HCT116 (cell line): ENCODE measurements at regions not wholly inside any gene's neighbourhood (a gene's known extent, or its start where the extent isn't known, plus 50 kb on each side); places are given as distances from the start of the nearest gene placed in this dataset.

Source experiments
- ATAC-seq: fragments of 200-7000 bp; cut with Tn5 transposase; 2 replicates; pipeline ENCODE4 v1.9.1; 2020; ENCODE audit warnings: mild to moderate bottlenecking, moderate library complexity
- BruUV-seq: library from RNA; stranded (reverse); fragments of 400-500 nt; replicated peaks from 2 replicates; lab custom pipeline; 2021; lab: Mats Ljungman, UMichigan
- CTCF ChIA-PET: fragments of 300-600 bp; sonication (Branson Sonifier 250); formaldehyde crosslinking; loops from one replicate; lab custom pipeline; 2021; ENCODE audit warnings: antibody characterized with exemption; lab: Charles Lee
- POLR2A ChIA-PET: fragments of 300-600, 350-600 bp; sonication (Branson Sonifier 250); formaldehyde crosslinking; loops from one replicate; lab custom pipeline; 2021; ENCODE audit warnings: antibody characterized with exemption; lab: Charles Lee
- RAD21 ChIA-PET, 2 experiments: fragments of 300-600 bp; sonication (Branson Sonifier 250); formaldehyde crosslinking; loops; one replicate each; lab custom pipeline; 2023; ENCODE audit warnings: low total read pairs in 2 of 2; ENCODE audit not compliant: uncharacterized antibody in 2 of 2, unreplicated experiment in 2 of 2, low non-redundant PET in 1 of 2; lab: Charles Lee
- DNase-seq: peaks from one replicate; pipeline ENCODE4 v3.0.0-alpha.2; 2010; ENCODE audit warnings: low read depth, low spot score
- H2AFZ ChIP-seq: fragments of 200-600 bp; shearing (Covaris generic), sonication (generic); 2 replicates; pipeline ENCODE4 v1.6.1; 2017; ENCODE audit warnings: low read depth, mixed run types, mixed read lengths, antibody characterized with exemption, low read length; ENCODE audit not compliant: poor library complexity, severe bottlenecking
- H3K27ac ChIP-seq: 2 replicates; pipeline ENCODE4 v1.5.1; 2012; ENCODE audit warnings: low read depth, low read length
- H3K27me3 ChIP-seq: fragments of 200-600 bp; sonication (generic); 2 replicates; pipeline ENCODE4 v1.6.1; 2016; ENCODE audit warnings: mixed run types, low read length, mixed read lengths; ENCODE audit not compliant: insufficient read depth
- H3K36me3 ChIP-seq, 2 experiments: fragments of 200-500 bp in 1 of 2; fragments of 200-600 bp in 1 of 2; sonication (Bioruptor generic) in 1 of 2; sonication (generic) in 1 of 2; 2 replicates each; pipeline versions ENCODE4 v1.5.1 to v1.6.1; 2014 to 2016; ENCODE audit warnings: low read length in 2 of 2, inconsistent platforms in 1 of 2, mixed read lengths in 1 of 2, mixed run types in 1 of 2; ENCODE audit not compliant: insufficient read depth in 2 of 2, control insufficient read depth in 1 of 2
- H3K4me1 ChIP-seq, 2 experiments: fragments of 200-600 bp in 1 of 2; sonication (generic) in 1 of 2; 2 replicates each; pipeline versions ENCODE4 v1.5.1 to v1.6.1; 2012 to 2017; ENCODE audit warnings: low read length in 2 of 2, inconsistent platforms in 1 of 2, mild to moderate bottlenecking in 1 of 2, mixed read lengths in 1 of 2, mixed run types in 1 of 2, moderate library complexity in 1 of 2; ENCODE audit not compliant: insufficient read depth in 2 of 2, control insufficient read depth in 1 of 2
- H3K4me2 ChIP-seq: fragments of 200-600 bp; sonication (generic); 2 replicates; pipeline ENCODE4 v1.6.1; 2017; ENCODE audit warnings: mixed run types, low read length, mixed read lengths
- H3K4me3 ChIP-seq, 2 experiments: fragments of 200-600 bp in 1 of 2; sonication (generic) in 1 of 2; replicated peaks in 1 of 2; 2 replicates each; pipeline ENCODE4 v1.5.1; 2011 to 2016; ENCODE audit warnings: low read length in 2 of 2, control low read depth in 1 of 2, low read depth in 1 of 2, mild to moderate bottlenecking in 1 of 2, mixed read lengths in 1 of 2, mixed run types in 1 of 2
- H3K79me2 ChIP-seq: fragments of 200-600 bp; sonication (generic); 2 replicates; pipeline ENCODE4 v1.6.1; 2017; ENCODE audit warnings: mild to moderate bottlenecking, mixed run types, low read length, moderate library complexity, mixed read lengths; ENCODE audit not compliant: insufficient read depth
- H3K9ac ChIP-seq: fragments of 200-600 bp; sonication (generic); 2 replicates; pipeline ENCODE4 v1.6.1; 2016; ENCODE audit warnings: low read length, mixed read lengths
- H3K9me2 ChIP-seq: fragments of 200-600 bp; sonication (generic), shearing (Covaris generic); 2 replicates; pipeline ENCODE4 v1.6.1; 2017; ENCODE audit warnings: mixed run types, mild to moderate bottlenecking, moderate library complexity; ENCODE audit not compliant: insufficient read depth
- H3K9me3 ChIP-seq, 2 experiments: fragments of 200-500 bp in 1 of 2; fragments of 200-600 bp in 1 of 2; sonication (Bioruptor generic) in 1 of 2; sonication (generic) in 1 of 2; 2 replicates each; pipeline ENCODE4 v1.6.1; 2014 to 2017; ENCODE audit warnings: low read length in 2 of 2, mixed read lengths in 2 of 2, inconsistent platforms in 1 of 2, low read depth in 1 of 2, mild to moderate bottlenecking in 1 of 2, mixed run types in 1 of 2, moderate library complexity in 1 of 2; ENCODE audit not compliant: control insufficient read depth in 1 of 2, insufficient read depth in 1 of 2
- H4K20me1 ChIP-seq: fragments of 200-600 bp; sonication (generic), shearing (Covaris generic); 2 replicates; pipeline ENCODE4 v1.6.1; 2017; ENCODE audit warnings: mixed run types, mild to moderate bottlenecking, moderate library complexity; ENCODE audit not compliant: insufficient read depth
- CBX3 ChIP-seq: IDR thresholded peaks from 2 replicates; pipeline ENCODE4 v1.6.1; 2012; ENCODE audit warnings: low read depth
- CEBPB ChIP-seq: IDR thresholded peaks from 2 replicates; pipeline ENCODE4 v1.6.1; 2012; ENCODE audit warnings: low read depth
- EGR1 ChIP-seq: IDR thresholded peaks from 2 replicates; pipeline ENCODE4 v1.6.1; 2012; ENCODE audit warnings: low read depth
- ELF1 ChIP-seq: IDR thresholded peaks from 2 replicates; pipeline ENCODE4 v1.6.1; 2012; ENCODE audit warnings: low read depth, borderline replicate concordance
- EZH2 ChIP-seq: fragments of 200-600 bp; sonication (generic); IDR thresholded peaks from 2 replicates; pipeline ENCODE4 v1.6.1; 2017; ENCODE audit warnings: antibody characterized with exemption, mixed run types
- EZH2phosphoT487 ChIP-seq: fragments of 200-600 bp; IDR thresholded peaks from 2 replicates; pipeline ENCODE4 v1.6.1; 2018; ENCODE audit warnings: antibody characterized with exemption, borderline replicate concordance
- FOSL1 ChIP-seq: IDR thresholded peaks from 2 replicates; pipeline ENCODE4 v1.6.1; 2012; ENCODE audit warnings: low read depth
- POLR2A ChIP-seq: IDR thresholded peaks from 2 replicates; pipeline ENCODE4 v1.7.0; 2011; ENCODE audit warnings: borderline replicate concordance; ENCODE audit not compliant: insufficient read depth, insufficient read length; ENCODE audit errors: extremely low read depth
- RAD21 ChIP-seq: IDR thresholded peaks from 2 replicates; pipeline ENCODE4 v1.6.1; 2012; ENCODE audit warnings: low read depth, mild to moderate bottlenecking
- SIN3A ChIP-seq: IDR thresholded peaks from 2 replicates; pipeline ENCODE4 v1.6.1; 2012; ENCODE audit warnings: low read depth
- SP1 ChIP-seq: IDR thresholded peaks from 2 replicates; pipeline ENCODE4 v1.6.1; 2012; ENCODE audit warnings: low read depth
- SRF ChIP-seq: IDR thresholded peaks from 2 replicates; pipeline ENCODE4 v1.6.1; 2012; ENCODE audit warnings: low read depth
- TCF7L2 ChIP-seq: IDR thresholded peaks from 2 replicates; pipeline ENCODE4 v1.7.0; 2011; ENCODE audit warnings: borderline replicate concordance, inconsistent platforms; ENCODE audit not compliant: insufficient read depth, insufficient read length; ENCODE audit errors: extremely low read depth
- YY1 ChIP-seq: IDR thresholded peaks from 2 replicates; pipeline ENCODE4 v1.6.1; 2011; ENCODE audit warnings: low read length, low read depth, moderate library complexity, mild to moderate bottlenecking; ENCODE audit not compliant: insufficient replicate concordance; ENCODE audit errors: extremely low read depth
- ZNF274 ChIP-seq: fragments of 200-500 bp; sonication (Bioruptor generic); IDR thresholded peaks from 2 replicates; pipeline ENCODE4 v1.6.1; 2014; ENCODE audit warnings: mild to moderate bottlenecking, low read depth, low read length, inconsistent platforms
- intact Hi-C: fragments of 100-400 bp; cut with micrococcal nuclease; formaldehyde crosslinking; loops from 2 replicates; pipeline ENCODE4 v1.10.0; 2022
- TF ChIP-seq, protein P1 (sequence below): IDR thresholded peaks from 2 replicates; pipeline ENCODE4 v1.6.1; 2012

GRCh38 chr14:98170575-98170974, 1101.4 kb downstream of the BCL11B start:
- Histone ChIP-seq H3K27ac (no peak overlapping the region), H3K27me3 (no peaks in the 10 kb centered on the region), H3K9ac (no peak overlapping the region), H3K9me2 (no peaks in the 10 kb centered on the region), H3K4me2 (no peak overlapping the region), H4K20me1 (no peaks in the 10 kb centered on the region), H2AFZ (no peak overlapping the region), H3K79me2 (no peaks in the 10 kb centered on the region), H3K4me1 (no peaks in the 10 kb centered on the region), H3K9me3 (no peaks in the 10 kb centered on the region; a peak in 1 of 4 replicates), H3K36me3 (no peaks in the 10 kb centered on the region), H3K4me3 (no peak overlapping the region)
- no TSS peak for BruUV-seq
- DNase-seq, result no peak
- RAD21 ChIA-PET, result no interaction called here
- TF ChIP-seq SP1, result no peak
- no peak for TF ChIP-seq ZNF274
- no peak for TF ChIP-seq FOSL1
- no peak for TF ChIP-seq TCF7L2
- TF ChIP-seq EGR1, result no peak
- no peak for TF ChIP-seq POLR2A
- TF ChIP-seq YY1, result no peak
- no peak for TF ChIP-seq ELF1
- no peak for TF ChIP-seq EZH2phosphoT487
- no peak for TF ChIP-seq SRF
- TF ChIP-seq EZH2, result no peak
- TF ChIP-seq CBX3, result no peak
- TF ChIP-seq RAD21, result no peak
- TF ChIP-seq CEBPB, result no peak
- TF ChIP-seq, protein P1, sequence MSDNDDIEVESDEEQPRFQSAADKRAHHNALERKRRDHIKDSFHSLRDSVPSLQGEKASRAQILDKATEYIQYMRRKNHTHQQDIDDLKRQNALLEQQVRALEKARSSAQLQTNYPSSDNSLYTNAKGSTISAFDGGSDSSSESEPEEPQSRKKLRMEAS, result no peak
- TF ChIP-seq SIN3A, result no peak
- no peak for ATAC-seq
- CTCF ChIA-PET, result no interaction called here
- intact Hi-C loops, result no loop called here
- POLR2A ChIA-PET, result no interaction called here
